GM21447 (cell line): ENCODE measurements at regions not wholly inside any gene's neighbourhood (a gene's known extent, or its start where the extent isn't known, plus 50 kb on each side); places are given as distances from the start of the nearest gene placed in this dataset.
"Not testable (repeated sequence)": the region's sequence is repeated elsewhere in the genome, so short reads cannot be mapped to it uniquely, and the experiment has no call there.

ENCODE experiments used
- ATAC-seq: cut with Tn5 transposase; IDR thresholded peaks from one replicate; pipeline ENCODE4 v1.9.1; 2021; ENCODE audit not compliant: unreplicated experiment

- not testable (repeated sequence) for ATAC-seq
Measured at GRCh38 chr2:37722971-37723370, 51.5 kb upstream of the CDC42EP3 start.

GRCh38 chr2:37730037-37730818 lies 58.8 kb upstream of the CDC42EP3 start:
- ATAC-seq: no peak

GRCh38 chr2:37732412-37732811 lies 61.0 kb upstream of the CDC42EP3 start:
- ATAC-seq: not testable (repeated sequence)

- no peak for ATAC-seq
Measured at GRCh38 chr2:37733251-37733650, 61.8 kb upstream of the CDC42EP3 start.

- ATAC-seq: not testable (repeated sequence)
Measured at GRCh38 chr2:37733955-37734354, 62.5 kb upstream of the CDC42EP3 start.

- not testable (repeated sequence) for ATAC-seq
Measured at GRCh38 chr2:37734891-37735523, 63.6 kb upstream of the CDC42EP3 start.

GRCh38 chr2:37735524-37735910 lies 64.1 kb upstream of the CDC42EP3 start:
- ATAC-seq: not testable (repeated sequence)

GRCh38 chr2:37737507-37737906 lies 66.1 kb upstream of the CDC42EP3 start:
- ATAC-seq: no peak

- no peak for ATAC-seq
Measured at GRCh38 chr2:37738266-37738885, 66.9 kb upstream of the CDC42EP3 start.

- no peak for ATAC-seq
Measured at GRCh38 chr2:37739153-37739552, 67.7 kb upstream of the CDC42EP3 start.

- ATAC-seq: no peak
Measured at GRCh38 chr2:37740164-37740739, 68.8 kb upstream of the CDC42EP3 start.

GRCh38 chr2:37742286-37742685 lies 70.8 kb upstream of the CDC42EP3 start:
- ATAC-seq: no peak

GRCh38 chr2:37744010-37744409 lies 72.6 kb upstream of the CDC42EP3 start:
- ATAC-seq: no peak

GRCh38 chr2:37744961-37745360 lies 73.5 kb upstream of the CDC42EP3 start:
- not testable (repeated sequence) for ATAC-seq

GRCh38 chr2:37746011-37746410 lies 74.6 kb upstream of the CDC42EP3 start:
- not testable (repeated sequence) for ATAC-seq

GRCh38 chr2:37746883-37747282 lies 75.4 kb upstream of the CDC42EP3 start:
- no peak for ATAC-seq

GRCh38 chr2:37748541-37748940 lies 77.1 kb upstream of the CDC42EP3 start:
- ATAC-seq: no peak

- ATAC-seq: not testable (repeated sequence)
Measured at GRCh38 chr2:37750286-37750685, 78.8 kb upstream of the CDC42EP3 start.

- no peak for ATAC-seq
Measured at GRCh38 chr2:37752766-37753165, 81.3 kb upstream of the CDC42EP3 start.

GRCh38 chr2:37753758-37754157 lies 82.3 kb upstream of the CDC42EP3 start:
- ATAC-seq: no peak

GRCh38 chr2:37755961-37756559 lies 84.6 kb upstream of the CDC42EP3 start:
- ATAC-seq: not testable (repeated sequence)
